GM12801 (cell line): ENCODE measurements at regions not wholly inside any gene's neighbourhood (a gene's known extent, or its start where the extent isn't known, plus 50 kb on each side); places are given as distances from the start of the nearest gene placed in this dataset.

Experiments
- CTCF ChIP-seq: IDR thresholded peaks from one replicate; pipeline ENCODE4 v1.5.1; 2011; ENCODE audit warnings: control low read depth; ENCODE audit not compliant: insufficient read length; ENCODE audit errors: extremely low read depth

GRCh38 chr13:105907319-105908019, 628.0 kb downstream of the EFNB2 start:
- no peak for TF ChIP-seq CTCF

GRCh38 chr13:105906746-105907145, 628.7 kb downstream of the EFNB2 start:
- TF ChIP-seq CTCF: no peak

- no peak for TF ChIP-seq CTCF
These were observed 631.3 kb downstream of the EFNB2 start for GRCh38 chr13:105904034-105904742.

GRCh38 chr13:105902396-105902795, 633.1 kb downstream of the EFNB2 start:
- no peak for TF ChIP-seq CTCF

GRCh38 chr13:105897575-105897974, 637.9 kb downstream of the EFNB2 start:
- no peak for TF ChIP-seq CTCF

- no peak for TF ChIP-seq CTCF
These were observed 640.8 kb downstream of the EFNB2 start for GRCh38 chr13:105894697-105895096.

GRCh38 chr13:105890509-105890908, 645.0 kb downstream of the EFNB2 start:
- no peak for TF ChIP-seq CTCF
